ENCODE measurements at regions not wholly inside any gene's neighbourhood (a gene's known extent, or its start where the extent isn't known, plus 50 kb on each side); places are given as distances from the start of the nearest gene placed in this dataset.

DNA sequence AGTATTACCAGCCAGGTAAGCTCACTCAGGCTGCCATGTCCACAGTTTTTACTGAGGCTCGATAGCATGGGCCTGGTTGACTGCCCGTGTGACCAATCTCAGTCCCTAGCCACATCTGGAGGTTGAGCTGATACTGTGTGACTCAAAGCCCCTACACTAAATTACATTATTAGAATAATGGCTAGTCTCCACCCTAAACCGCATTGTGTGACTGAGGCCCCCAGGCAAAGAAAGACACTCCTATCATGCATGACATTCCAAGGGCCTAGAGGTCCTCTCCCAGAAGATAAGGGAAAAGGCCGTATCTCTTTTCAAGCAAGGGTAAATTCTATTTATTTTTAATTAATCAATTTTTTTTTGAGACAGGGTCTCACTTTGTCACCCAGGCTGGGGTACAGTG lies 505.3 kb downstream of the HAPSTR1 start:
- TF ChIP-seq, protein P1, sequence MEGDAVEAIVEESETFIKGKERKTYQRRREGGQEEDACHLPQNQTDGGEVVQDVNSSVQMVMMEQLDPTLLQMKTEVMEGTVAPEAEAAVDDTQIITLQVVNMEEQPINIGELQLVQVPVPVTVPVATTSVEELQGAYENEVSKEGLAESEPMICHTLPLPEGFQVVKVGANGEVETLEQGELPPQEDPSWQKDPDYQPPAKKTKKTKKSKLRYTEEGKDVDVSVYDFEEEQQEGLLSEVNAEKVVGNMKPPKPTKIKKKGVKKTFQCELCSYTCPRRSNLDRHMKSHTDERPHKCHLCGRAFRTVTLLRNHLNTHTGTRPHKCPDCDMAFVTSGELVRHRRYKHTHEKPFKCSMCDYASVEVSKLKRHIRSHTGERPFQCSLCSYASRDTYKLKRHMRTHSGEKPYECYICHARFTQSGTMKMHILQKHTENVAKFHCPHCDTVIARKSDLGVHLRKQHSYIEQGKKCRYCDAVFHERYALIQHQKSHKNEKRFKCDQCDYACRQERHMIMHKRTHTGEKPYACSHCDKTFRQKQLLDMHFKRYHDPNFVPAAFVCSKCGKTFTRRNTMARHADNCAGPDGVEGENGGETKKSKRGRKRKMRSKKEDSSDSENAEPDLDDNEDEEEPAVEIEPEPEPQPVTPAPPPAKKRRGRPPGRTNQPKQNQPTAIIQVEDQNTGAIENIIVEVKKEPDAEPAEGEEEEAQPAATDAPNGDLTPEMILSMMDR (IDR thresholded peaks at IDR 0.05; ENCODE audit: low read length) = no peak
- no peak for TF ChIP-seq EZH2 (IDR thresholded peaks at IDR 0.05; ENCODE audit: borderline replicate concordance, low read length)

Data from OCI-LY1 (cell line).